CD4-positive, alpha-beta T cell treated with Interferon alpha-2 for 1 hour (primary cell): ENCODE measurements at regions not wholly inside any gene's neighbourhood (a gene's known extent, or its start where the extent isn't known, plus 50 kb on each side); places are given as distances from the start of the nearest gene placed in this dataset.
"Not testable (repeated sequence)": the region's sequence is repeated elsewhere in the genome, so short reads cannot be mapped to it uniquely, and the experiment has no call there.

Source experiments
- DNase-seq, 2 donors: peaks; one replicate each; pipeline ENCODE4 v3.0.0-alpha.2; 2020 to 2022

- no peak for DNase-seq
Observed at GRCh38 chr13:82292334-82292733, 1589.9 kb downstream of the SLITRK1 start.

- DNase-seq = no peak
Observed at GRCh38 chr13:82291852-82292251, 1590.4 kb downstream of the SLITRK1 start.

DNA sequence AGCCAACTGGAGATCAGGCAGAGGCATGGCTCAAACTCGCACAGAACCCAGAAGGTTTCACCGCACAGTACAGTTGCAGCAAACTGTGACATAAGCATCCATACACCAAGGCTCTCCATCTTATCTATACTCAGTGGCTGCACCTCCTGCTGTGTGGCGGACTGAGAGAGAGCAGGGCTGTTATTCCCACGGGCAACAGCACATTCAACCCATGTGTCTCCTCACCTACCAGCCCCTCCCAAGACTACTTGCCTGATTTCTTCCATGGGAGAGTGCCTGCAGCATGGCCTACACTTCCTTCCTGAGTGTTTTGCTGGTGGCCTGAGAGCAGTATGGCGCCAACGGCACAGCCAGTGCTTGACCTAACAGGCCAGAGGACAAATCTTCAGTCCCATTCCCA lies 1606.6 kb downstream of the SLITRK1 start:
- DNase-seq = no peak

- DNase-seq = no peak
Observed at GRCh38 chr13:82259284-82259683, 1623.0 kb downstream of the SLITRK1 start.

DNA sequence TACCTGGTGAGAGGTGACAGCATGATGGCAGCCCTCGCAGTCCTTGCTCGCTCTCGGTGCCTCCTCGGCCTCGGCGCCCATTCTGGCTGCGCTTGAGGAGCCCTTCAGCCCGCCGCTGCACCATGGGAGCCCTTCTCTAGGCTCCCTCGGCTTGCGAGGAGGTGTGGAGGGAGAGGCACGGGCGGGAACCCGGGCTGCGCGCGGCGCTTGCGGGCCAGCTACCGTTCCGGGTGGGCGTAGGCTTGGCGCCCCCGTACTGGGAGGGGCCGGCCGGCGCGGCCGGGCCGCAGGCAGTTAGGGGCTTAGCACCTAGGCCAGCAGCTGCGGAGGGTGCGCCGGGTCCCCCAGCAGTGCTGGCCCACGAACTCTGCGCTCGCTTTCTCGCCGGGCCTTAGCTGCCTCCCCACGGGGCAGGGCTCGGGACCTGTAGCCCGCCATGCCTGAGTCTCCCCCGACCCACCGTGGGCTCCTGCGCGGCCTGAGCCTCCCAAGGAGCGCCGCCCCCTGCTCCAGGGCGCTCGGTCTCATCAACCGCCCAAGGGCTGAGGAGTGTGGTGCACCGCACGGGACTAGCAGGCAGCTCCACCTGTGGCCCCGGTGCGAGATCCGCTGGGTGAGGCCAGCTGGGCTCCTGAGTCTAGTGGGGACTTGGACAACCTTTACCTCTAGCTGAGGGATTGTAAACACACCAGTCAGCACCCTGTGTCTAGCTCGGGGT lies 1624.3 kb downstream of the SLITRK1 start:
- no peak for DNase-seq

DNA sequence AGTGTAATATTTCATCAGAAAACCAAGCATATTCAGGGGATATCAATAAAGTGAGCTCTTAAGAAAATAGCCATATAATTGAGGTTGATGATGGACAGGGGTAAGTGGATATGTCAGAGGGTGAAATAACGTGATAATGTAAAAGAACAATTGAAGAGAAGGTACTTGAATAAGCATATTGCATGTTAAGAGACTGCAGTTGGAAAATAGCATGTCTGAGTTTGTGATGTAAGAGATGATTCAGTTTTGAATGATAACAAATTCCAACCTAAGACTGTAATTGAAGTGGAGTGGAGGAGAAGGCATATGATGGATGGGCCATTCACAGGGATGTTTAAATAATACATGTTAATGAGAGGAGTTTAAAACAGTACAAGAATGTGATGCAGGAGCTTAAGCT lies 1633.5 kb downstream of the SLITRK1 start:
- DNase-seq = no peak

- no peak for DNase-seq
Observed at GRCh38 chr13:82245860-82246259, 1636.4 kb downstream of the SLITRK1 start.

- DNase-seq = no peak
Observed at GRCh38 chr13:82224806-82225205, 1657.5 kb downstream of the SLITRK1 start.

- no peak for DNase-seq
Observed at GRCh38 chr13:82221621-82222020, 1660.7 kb downstream of the SLITRK1 start.

GRCh38 chr13:82220641-82221040 lies 1661.6 kb downstream of the SLITRK1 start:
- no peak for DNase-seq

GRCh38 chr13:82216165-82216564 lies 1666.1 kb downstream of the SLITRK1 start:
- DNase-seq = no peak

- DNase-seq = no peak
Observed at GRCh38 chr13:82214341-82214740, 1667.9 kb downstream of the SLITRK1 start.

DNA sequence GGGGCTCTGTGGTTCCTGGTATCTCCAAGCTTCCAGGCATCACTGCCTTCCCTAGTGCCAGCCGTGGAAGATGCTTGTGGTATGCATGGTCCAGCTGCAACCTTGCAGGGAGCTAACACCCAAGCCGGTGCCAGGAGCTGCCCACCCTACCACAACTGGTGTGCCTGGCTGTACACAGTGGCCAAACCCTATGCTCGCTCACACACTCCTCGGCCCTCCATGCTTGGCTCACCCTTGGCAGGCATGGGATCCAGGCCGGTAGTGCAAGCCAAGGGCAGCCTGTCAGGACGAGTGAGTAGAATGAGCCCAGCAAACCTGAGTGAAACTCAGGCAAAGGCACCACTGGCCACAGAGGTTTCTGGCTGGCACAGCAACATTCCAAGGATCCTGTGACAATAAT lies 1676.0 kb downstream of the SLITRK1 start:
- no peak for DNase-seq

GRCh38 chr13:82202398-82202797 lies 1679.9 kb downstream of the SLITRK1 start:
- DNase-seq = no peak

GRCh38 chr13:82196087-82196486 lies 1686.2 kb downstream of the SLITRK1 start:
- DNase-seq = no peak

DNA sequence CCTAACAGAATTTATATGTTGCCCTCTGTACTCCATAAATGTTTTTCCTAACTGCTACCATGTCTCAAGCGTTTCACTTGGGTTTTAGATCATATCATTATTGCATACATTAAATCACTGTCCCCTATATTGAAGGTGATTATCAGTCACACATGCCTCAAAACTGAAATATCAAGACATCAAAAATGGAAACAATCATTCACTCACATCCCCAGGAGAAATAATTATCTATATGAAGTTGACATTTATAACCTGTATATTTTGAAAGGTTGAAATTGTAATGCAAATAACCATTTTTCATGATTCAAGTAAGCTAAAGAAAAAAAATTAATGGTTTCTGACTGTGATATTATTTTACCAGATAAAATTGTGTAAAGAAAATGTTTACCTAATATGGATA lies 1695.0 kb downstream of the SLITRK1 start:
- DNase-seq = no peak

DNA sequence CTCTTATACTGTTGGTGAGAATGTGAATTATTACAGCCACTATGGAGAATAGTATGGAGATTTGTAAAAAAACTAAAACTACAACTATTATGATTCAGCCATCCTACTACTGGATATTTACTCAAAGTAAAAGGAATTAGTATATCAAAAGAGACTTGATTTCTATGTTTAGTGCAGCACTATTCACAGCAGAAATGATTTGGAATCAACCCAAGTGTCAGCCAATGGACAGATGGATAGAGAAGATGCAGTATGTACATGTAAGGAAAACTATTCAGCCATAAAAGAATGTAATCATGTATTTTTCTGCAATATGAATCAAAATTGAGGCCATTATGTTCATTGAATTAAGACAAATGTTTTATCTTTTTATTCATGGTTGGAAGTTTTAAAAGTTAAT lies 1705.5 kb downstream of the SLITRK1 start:
- no peak for DNase-seq

- no peak for DNase-seq
Observed at GRCh38 chr13:82165396-82166174, 1716.7 kb downstream of the SLITRK1 start.

DNA sequence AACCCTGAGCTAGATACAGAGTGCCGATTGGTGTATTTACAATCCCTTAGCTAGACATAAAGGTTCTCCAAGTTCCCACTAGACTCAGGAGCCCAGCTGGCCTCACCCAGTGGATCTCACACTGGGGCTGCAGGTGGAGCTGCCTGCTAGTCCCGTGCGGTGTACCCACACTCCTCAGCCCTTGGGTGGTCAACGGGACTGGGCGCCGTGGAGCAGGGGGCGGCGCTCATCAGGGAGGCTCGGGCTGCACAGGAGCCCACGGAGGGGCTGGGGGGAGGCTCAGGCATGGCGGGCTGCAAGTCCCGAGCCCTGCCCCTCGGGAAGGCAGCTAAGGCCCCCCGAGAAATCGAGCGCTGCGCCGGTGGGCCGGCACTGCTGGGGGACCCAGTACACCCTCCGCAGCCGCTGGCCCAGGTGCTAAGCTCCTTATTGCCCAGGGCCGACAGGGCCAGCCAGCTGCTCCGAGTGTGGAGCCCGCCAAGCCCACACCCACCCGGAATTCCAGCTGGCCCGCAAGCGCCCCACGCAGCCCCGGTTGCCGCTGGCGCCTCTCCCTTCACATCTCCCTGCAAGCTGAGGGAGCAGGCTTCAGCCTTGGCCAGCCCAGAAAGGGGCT lies 1717.4 kb downstream of the SLITRK1 start:
- not testable (repeated sequence) for DNase-seq

GRCh38 chr13:82147526-82147925 lies 1734.7 kb downstream of the SLITRK1 start:
- DNase-seq = no peak

- no peak for DNase-seq
Observed at GRCh38 chr13:82136880-82137279, 1745.4 kb downstream of the SLITRK1 start.

GRCh38 chr13:82129281-82129680 lies 1753.0 kb downstream of the SLITRK1 start:
- DNase-seq = no peak

DNA sequence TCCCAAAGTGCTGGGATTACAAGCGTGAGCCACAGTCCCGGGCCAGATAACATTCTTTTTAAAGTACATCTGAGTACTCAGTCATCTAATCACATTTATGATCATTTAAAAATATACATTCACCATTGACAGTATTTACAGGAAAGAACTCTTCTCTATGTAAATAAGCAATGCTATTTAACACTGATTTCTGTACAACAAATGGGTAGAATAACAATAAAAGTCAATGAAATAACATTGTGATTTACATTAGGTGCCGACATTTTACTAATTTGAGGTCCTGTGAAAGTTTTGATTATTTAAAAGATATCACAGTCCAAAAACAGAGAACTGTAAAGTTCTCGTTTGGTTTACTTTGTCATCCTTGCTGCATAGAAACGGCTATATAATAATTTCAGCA lies 1763.7 kb downstream of the SLITRK1 start:
- DNase-seq = no peak

GRCh38 chr13:82116422-82116989 lies 1765.8 kb downstream of the SLITRK1 start:
- DNase-seq = no peak
